NB4 (cell line): ENCODE measurements at regions not wholly inside any gene's neighbourhood (a gene's known extent, or its start where the extent isn't known, plus 50 kb on each side); places are given as distances from the start of the nearest gene placed in this dataset.

Experiments used
- CTCF ChIP-seq: IDR thresholded peaks from one replicate; pipeline ENCODE4 v1.5.1; 2012; ENCODE audit warnings: low read depth, low read length
- MYC ChIP-seq: IDR thresholded peaks from 2 replicates; pipeline ENCODE4 v1.6.1; 2011; ENCODE audit warnings: low read depth, low read length
- POLR2A ChIP-seq: IDR thresholded peaks from 2 replicates; pipeline ENCODE4 v1.6.1; 2011; ENCODE audit warnings: mild to moderate bottlenecking; ENCODE audit not compliant: insufficient read length; ENCODE audit errors: extremely low read depth

- TF ChIP-seq MYC (no peak), POLR2A (no peak), CTCF (no peak)
Observed at GRCh38 chr19:31109636-31110035, 239.6 kb downstream of the TSHZ3 start.
